ENCODE measurements at regions not wholly inside any gene's neighbourhood (a gene's known extent, or its start where the extent isn't known, plus 50 kb on each side); places are given as distances from the start of the nearest gene placed in this dataset.
A peak's percentile ranks its signal among the peaks of the same experiment; 100 is the strongest.

DNA sequence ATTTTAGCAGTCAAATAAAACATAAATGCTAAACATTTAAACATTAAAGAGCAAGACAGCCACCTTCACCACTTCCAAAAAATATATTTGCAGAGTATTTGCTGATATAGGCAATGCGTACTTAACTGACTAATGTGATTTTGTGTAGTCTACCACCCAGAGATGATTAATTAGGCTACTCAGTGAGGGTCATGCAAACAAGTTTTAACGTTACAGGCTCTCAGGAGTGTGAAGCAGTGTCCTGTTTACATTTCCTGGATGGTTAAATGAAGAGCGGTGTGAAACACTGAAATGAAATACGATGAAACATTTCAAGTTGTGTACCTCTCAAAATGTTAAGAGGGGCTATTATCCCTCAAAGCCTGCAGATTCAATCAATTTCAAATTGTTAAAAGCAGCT, 165.8 kb upstream of the LRIG3 start:
- no peak overlapping the region for H3K27ac ChIP-seq (replicated peaks)
- intact Hi-C loops (cut with micrococcal nuclease), result loop anchor here (10.0 kb wide), 1 partner anchor 541 kb away; no protein-coding TSS in a partner anchor

DNA sequence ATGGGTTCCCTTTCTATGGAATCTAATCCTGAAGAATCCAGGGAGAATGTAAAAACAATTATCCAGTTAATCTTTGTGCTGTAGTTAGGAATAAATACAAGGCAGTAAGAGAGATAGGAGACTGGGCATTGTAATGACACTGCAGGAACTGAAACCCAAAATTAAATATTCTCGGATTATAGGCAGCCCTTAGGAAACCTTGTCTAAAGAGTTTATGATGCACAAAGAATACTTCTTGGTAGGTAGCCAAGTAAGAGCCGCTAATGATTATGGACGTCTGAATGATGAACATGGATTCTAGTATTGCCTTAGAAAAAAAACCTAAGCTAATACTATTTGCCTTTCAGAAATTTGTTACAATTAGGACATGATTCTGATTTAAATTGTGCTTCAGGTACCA, 165.4 kb upstream of the LRIG3 start:
- H3K36me3 ChIP-seq, result no peaks in the 10 kb centered on the region
- no peak for DNase-seq
- no peak overlapping the region for H3K27ac ChIP-seq (replicated peaks)
- peaks cover 4% of the 10 kb centered on the region for H3K27me3 ChIP-seq (ENCODE audit: low read depth)
- H3K9me3 ChIP-seq (replicated peaks), result no peaks in the 10 kb centered on the region
- intact Hi-C loops (cut with micrococcal nuclease), result loop anchor here (10.0 kb wide), 1 partner anchor 541 kb away; no protein-coding TSS in a partner anchor
- H3K4me1 ChIP-seq, result no peaks in the 10 kb centered on the region
- H3K4me3 ChIP-seq, result no peak overlapping the region
- TF ChIP-seq, protein P1, sequence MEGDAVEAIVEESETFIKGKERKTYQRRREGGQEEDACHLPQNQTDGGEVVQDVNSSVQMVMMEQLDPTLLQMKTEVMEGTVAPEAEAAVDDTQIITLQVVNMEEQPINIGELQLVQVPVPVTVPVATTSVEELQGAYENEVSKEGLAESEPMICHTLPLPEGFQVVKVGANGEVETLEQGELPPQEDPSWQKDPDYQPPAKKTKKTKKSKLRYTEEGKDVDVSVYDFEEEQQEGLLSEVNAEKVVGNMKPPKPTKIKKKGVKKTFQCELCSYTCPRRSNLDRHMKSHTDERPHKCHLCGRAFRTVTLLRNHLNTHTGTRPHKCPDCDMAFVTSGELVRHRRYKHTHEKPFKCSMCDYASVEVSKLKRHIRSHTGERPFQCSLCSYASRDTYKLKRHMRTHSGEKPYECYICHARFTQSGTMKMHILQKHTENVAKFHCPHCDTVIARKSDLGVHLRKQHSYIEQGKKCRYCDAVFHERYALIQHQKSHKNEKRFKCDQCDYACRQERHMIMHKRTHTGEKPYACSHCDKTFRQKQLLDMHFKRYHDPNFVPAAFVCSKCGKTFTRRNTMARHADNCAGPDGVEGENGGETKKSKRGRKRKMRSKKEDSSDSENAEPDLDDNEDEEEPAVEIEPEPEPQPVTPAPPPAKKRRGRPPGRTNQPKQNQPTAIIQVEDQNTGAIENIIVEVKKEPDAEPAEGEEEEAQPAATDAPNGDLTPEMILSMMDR (IDR thresholded peaks at IDR 0.05; ENCODE audit: borderline replicate concordance), result no peak

More for the DNA sequence above, 165.8 kb upstream of the LRIG3 start:
- no peaks in the 10 kb centered on the region for H3K9me3 ChIP-seq (replicated peaks)
- H3K36me3 ChIP-seq, result no peaks in the 10 kb centered on the region
- TF ChIP-seq, protein P1 (IDR thresholded peaks at IDR 0.05; ENCODE audit: borderline replicate concordance), result no peak
- H3K27me3 ChIP-seq (ENCODE audit: low read depth), result peaks cover 4% of the 10 kb centered on the region
- H3K4me1 ChIP-seq, result no peaks in the 10 kb centered on the region
- no peak overlapping the region for H3K4me3 ChIP-seq
- no peak for DNase-seq

DNA sequence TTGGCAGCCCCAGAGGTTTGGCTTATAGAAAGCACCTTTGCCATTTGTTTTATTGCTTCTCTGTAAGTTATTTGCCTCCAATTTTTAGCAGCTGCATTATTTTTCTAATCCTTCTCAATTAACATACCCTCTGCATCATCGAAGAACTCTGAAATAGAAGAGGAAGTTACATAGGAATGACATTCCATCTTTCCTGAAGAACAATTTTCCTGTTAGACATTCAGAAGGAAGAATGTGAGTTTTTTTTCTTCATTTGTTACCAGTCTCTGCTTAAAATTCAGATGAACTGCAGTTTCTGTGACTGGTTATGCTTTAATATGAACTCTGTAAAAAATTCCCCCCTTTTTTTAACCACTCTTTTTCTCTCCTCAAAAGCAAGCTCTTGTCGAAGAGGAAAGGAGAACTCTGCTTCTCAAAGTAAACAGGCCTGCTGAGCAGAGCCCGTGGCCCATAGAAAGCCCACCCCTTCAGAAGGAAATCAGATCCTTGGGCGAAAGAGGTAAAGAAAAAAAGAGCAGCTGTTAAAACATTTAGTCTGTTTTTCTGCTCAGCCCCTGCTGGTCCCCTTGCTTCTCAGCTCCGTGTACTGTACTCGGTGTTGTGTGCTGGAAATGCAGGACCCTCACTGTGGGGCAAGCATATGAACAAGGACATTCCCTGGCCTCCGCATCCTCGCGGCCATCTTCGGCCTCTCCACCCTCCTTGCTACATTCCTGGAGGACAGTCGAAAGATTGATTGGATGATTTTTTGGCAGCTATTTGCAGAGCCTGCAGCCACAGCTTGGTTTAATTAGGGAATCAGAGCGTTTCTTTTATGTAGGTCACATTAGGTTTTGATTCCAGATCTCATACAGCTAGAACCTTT, 164.4 kb upstream of the LRIG3 start:
- H3K9me3 ChIP-seq (replicated peaks), result no peaks in the 10 kb centered on the region
- peak overlapping the region; percentile 21 for H3K4me3 ChIP-seq
- DNase-seq, result no peak
- H3K27ac ChIP-seq (replicated peaks), result no peak overlapping the region
- H3K27me3 ChIP-seq (ENCODE audit: low read depth), result peaks cover 4% of the 10 kb centered on the region
- intact Hi-C loops (cut with micrococcal nuclease), result loop anchor here (10.0 kb wide), 1 partner anchor 540 kb away; no protein-coding TSS in a partner anchor
- H3K4me1 ChIP-seq, result no peaks in the 10 kb centered on the region
- TF ChIP-seq, protein P1 (IDR thresholded peaks at IDR 0.05; ENCODE audit: borderline replicate concordance), result no peak
- H3K36me3 ChIP-seq, result no peaks in the 10 kb centered on the region

DNA sequence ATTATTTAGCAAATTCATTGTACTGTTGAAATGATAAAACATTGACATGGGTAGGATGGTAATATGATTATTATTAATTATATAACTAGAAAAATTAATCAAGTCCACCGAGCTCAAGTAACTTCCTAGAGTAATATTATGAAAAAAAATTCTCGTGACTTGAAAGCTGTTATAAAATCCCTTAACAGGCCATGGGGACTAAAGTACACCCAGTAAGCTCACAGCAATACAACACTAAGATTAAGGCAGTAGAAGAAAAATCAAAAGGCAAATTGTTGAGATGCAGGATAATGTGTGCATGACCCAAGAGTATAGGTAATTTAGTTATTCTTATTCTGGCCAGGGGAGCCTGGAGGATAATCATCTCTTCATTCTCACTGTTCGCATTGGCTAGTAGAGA, 162.6 kb upstream of the LRIG3 start:
- no peaks in the 10 kb centered on the region for H3K9me3 ChIP-seq (replicated peaks)
- no peaks in the 10 kb centered on the region for H3K36me3 ChIP-seq
- H3K4me3 ChIP-seq, result no peak overlapping the region
- H3K4me1 ChIP-seq, result no peaks in the 10 kb centered on the region
- peaks cover 4% of the 10 kb centered on the region for H3K27me3 ChIP-seq (ENCODE audit: low read depth)
- no peak overlapping the region for H3K27ac ChIP-seq (replicated peaks)
- TF ChIP-seq, protein P1 (IDR thresholded peaks at IDR 0.05; ENCODE audit: borderline replicate concordance), result no peak
- intact Hi-C loops (cut with micrococcal nuclease), result loop anchor here (10.0 kb wide), 1 partner anchor 538 kb away; no protein-coding TSS in a partner anchor
- no peak for DNase-seq

DNA sequence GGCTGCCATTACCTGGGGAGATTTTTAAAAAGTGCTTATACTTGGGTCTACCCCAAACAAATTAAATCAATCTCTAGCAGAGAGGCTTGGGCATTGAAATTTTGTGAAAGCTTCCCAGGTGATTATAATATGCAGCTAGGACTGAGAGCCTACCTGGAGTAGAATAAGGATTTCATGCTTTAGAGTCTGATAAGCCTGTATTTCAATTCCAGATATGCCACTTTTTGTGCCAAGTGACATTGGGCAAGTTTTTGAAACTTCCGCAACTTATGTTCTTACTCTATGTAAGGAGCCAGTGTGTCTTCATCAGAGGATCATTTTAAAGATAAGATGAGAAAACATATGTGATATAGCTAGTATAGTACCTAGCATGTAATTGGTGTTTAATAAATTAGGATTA, 159.8 kb upstream of the LRIG3 start:
- Histone ChIP-seq H3K4me1 (no peaks in the 10 kb centered on the region), H3K9me3 (replicated peaks) (no peaks in the 10 kb centered on the region), H3K27me3 (ENCODE audit: low read depth) (peaks cover 7% of the 10 kb centered on the region), H3K27ac (replicated peaks) (no peak overlapping the region), H3K36me3 (no peaks in the 10 kb centered on the region), H3K4me3 (no peak overlapping the region)
- TF ChIP-seq, protein P1 (IDR thresholded peaks at IDR 0.05; ENCODE audit: borderline replicate concordance), result no peak
- intact Hi-C loops (cut with micrococcal nuclease), result loop anchor here (10.0 kb wide), 1 partner anchor 535 kb away; no protein-coding TSS in a partner anchor
- no peak for DNase-seq
